ENCODE measurements at regions not wholly inside any gene's neighbourhood (a gene's known extent, or its start where the extent isn't known, plus 50 kb on each side); places are given as distances from the start of the nearest gene placed in this dataset.

GRCh38 chr2:57465067-57465466, 581.5 kb upstream of the VRK2 start:
- H3K27ac ChIP-seq: no peak overlapping the region
- DNase-seq: no peak
- TF ChIP-seq, protein P1, sequence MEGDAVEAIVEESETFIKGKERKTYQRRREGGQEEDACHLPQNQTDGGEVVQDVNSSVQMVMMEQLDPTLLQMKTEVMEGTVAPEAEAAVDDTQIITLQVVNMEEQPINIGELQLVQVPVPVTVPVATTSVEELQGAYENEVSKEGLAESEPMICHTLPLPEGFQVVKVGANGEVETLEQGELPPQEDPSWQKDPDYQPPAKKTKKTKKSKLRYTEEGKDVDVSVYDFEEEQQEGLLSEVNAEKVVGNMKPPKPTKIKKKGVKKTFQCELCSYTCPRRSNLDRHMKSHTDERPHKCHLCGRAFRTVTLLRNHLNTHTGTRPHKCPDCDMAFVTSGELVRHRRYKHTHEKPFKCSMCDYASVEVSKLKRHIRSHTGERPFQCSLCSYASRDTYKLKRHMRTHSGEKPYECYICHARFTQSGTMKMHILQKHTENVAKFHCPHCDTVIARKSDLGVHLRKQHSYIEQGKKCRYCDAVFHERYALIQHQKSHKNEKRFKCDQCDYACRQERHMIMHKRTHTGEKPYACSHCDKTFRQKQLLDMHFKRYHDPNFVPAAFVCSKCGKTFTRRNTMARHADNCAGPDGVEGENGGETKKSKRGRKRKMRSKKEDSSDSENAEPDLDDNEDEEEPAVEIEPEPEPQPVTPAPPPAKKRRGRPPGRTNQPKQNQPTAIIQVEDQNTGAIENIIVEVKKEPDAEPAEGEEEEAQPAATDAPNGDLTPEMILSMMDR (IDR thresholded peaks at IDR 0.05): no peak
- TF ChIP-seq POLR2A (IDR thresholded peaks at IDR 0.05): no peak
- intact Hi-C loops (cut with DNase I): no loop called here
- H3K27me3 ChIP-seq: no peaks in the 10 kb centered on the region
- WGBS, 4 donors: 87 to 94% (median 93%) methylated on average over 6 of the region's 6 CpGs
- H3K36me3 ChIP-seq (replicated peaks in 1 of 2): no peaks in the 10 kb centered on the region
- peaks cover 0 to 6% of the 10 kb centered on the region in 2 donors for H3K4me1 ChIP-seq (replicated peaks in 1 of 2)
- no peak overlapping the region for H3K4me3 ChIP-seq
- H3K9me3 ChIP-seq (replicated peaks in 1 of 3): no peaks in the 10 kb centered on the region

- Histone ChIP-seq H3K4me3 (no peak overlapping the region), H3K9me3 (replicated peaks in 1 of 3) (no peaks in the 10 kb centered on the region), H3K27ac (no peak overlapping the region), H3K4me1 (replicated peaks in 1 of 2) (peaks cover 0 to 6% of the 10 kb centered on the region in 2 donors), H3K36me3 (replicated peaks in 1 of 2) (no peaks in the 10 kb centered on the region), H3K27me3 (no peaks in the 10 kb centered on the region)
- TF ChIP-seq POLR2A (IDR thresholded peaks at IDR 0.05): no peak
- TF ChIP-seq, protein P1 (IDR thresholded peaks at IDR 0.05): no peak
- no peak for DNase-seq
- 70 to 80% (median 73%) methylated on average over 2 of the region's 2 CpGs for WGBS, 4 donors
- intact Hi-C loops (cut with DNase I): no loop called here
Measured at GRCh38 chr2:57465967-57466366, 580.6 kb upstream of the VRK2 start.

DNA sequence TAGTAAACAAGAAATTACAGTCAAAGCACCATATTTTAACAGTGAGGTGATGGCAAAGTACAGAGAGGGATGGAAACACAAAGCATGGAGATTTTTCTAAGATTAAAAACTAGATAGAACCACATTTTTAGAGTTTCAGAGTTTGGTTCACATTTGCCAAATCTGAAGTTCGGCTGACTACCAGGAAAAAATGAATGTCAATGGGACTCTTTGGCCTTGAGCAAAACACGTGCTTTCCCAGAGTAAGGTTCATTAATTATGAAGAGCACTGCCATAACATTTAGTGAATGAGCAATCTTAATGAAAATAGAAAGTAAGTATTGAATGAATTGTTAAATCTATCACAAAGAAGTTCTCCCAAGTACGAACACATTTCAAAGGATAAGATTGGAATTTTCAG, 571.2 kb upstream of the VRK2 start:
- intact Hi-C loops (cut with DNase I): no loop called here

DNA sequence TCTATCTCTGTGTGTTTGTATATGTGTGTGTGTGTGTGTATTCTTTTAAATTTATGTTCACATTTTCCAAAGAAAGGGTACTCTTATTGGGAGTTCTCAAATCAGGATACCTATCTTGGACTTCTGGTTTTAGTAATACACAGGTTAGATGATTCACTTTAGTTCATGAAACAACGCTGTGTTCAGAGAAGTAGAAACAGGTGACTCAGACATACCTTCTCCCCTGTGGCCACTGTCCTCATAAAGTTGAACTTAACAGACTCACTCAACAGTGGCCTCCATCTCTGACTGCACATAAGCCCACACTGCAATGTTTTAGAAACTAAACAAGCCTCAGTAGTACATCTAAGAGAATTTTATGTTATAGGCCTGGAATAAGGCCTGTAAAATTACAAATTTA, 566.6 kb upstream of the VRK2 start:
- Histone ChIP-seq H3K27ac (no peak overlapping the region), H3K4me1 (replicated peaks in 1 of 2) (no peaks in the 10 kb centered on the region), H3K9me3 (replicated peaks in 1 of 3) (peaks cover 0 to 6% (median 0%) of the 10 kb centered on the region in 3 donors), H3K4me3 (no peak overlapping the region), H3K27me3 (no peaks in the 10 kb centered on the region), H3K36me3 (replicated peaks in 1 of 2) (no peaks in the 10 kb centered on the region)
- DNase-seq: no peak
- TF ChIP-seq POLR2A (IDR thresholded peaks at IDR 0.05): no peak
- TF ChIP-seq, protein P1 (IDR thresholded peaks at IDR 0.05): no peak
- intact Hi-C loops (cut with DNase I): no loop called here
- WGBS, 4 donors: 72 to 94% (median 81%) methylated on average over 1 of the region's 1 CpG

More for the DNA sequence above, 571.2 kb upstream of the VRK2 start:
- Histone ChIP-seq H3K27me3 (no peaks in the 10 kb centered on the region), H3K36me3 (replicated peaks in 1 of 2) (no peaks in the 10 kb centered on the region), H3K4me3 (no peak overlapping the region), H3K4me1 (replicated peaks in 1 of 2) (no peaks in the 10 kb centered on the region), H3K27ac (peak overlapping the region in 2 of 5 donors; percentile 61 to 70), H3K9me3 (replicated peaks in 1 of 3) (no peaks in the 10 kb centered on the region)
- DNase-seq: peak in 4 of 7 donors; percentile 20 to 67 (median 50)
- WGBS, 4 donors: 34 to 42% (median 38%) methylated on average over 3 of the region's 3 CpGs
- no peak for TF ChIP-seq POLR2A (IDR thresholded peaks at IDR 0.05)
- TF ChIP-seq, protein P1 (IDR thresholded peaks at IDR 0.05): no peak
